ENCODE measurements at regions not wholly inside any gene's neighbourhood (a gene's known extent, or its start where the extent isn't known, plus 50 kb on each side); places are given as distances from the start of the nearest gene placed in this dataset.

DNA sequence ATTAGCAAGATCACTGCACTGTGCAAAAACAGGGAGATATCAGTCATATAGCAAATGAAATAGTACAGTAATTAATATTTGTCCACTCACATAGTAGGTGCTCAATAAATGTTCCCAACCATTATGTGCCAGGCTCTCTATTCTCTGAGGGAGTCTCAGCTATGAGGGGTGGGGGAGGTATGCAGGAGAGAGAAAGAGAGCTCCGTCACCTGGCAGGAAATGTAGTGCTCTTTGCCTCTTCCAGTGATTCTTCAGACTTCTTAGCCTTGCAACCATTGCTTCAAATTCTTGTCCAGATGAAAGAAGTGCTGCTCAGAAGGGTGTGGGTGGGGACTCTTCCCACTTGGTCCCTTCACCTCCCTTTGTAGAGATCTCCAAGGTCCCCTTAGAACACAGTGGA lies 84.5 kb upstream of the SPRY1 start:
- H3K4me1 ChIP-seq: no peaks in the 10 kb centered on the region
- no peak for DNase-seq
- no peak for ATAC-seq
- TF ChIP-seq CTCF (IDR thresholded peaks at IDR 0.05 in 4 of 5, conservative IDR thresholded peaks at IDR 0.05 in 1 of 5) (no peak), POLR2A (IDR thresholded peaks at IDR 0.05) (no peak)
- in situ Hi-C loops (cut with MboI; ENCODE audit: low sequenced_read_pairs in 4 of 4): no loop called here
- intact Hi-C loops (cut with DNase I; ENCODE audit: low total_unique reads): no loop called here
- H3K27ac ChIP-seq: no peak overlapping the region
- H3K36me3 ChIP-seq: no peaks in the 10 kb centered on the region
- H3K4me3 ChIP-seq: no peak overlapping the region
- H3K27me3 ChIP-seq: no peaks in the 10 kb centered on the region
- no peaks in the 10 kb centered on the region for H3K9me3 ChIP-seq

DNA sequence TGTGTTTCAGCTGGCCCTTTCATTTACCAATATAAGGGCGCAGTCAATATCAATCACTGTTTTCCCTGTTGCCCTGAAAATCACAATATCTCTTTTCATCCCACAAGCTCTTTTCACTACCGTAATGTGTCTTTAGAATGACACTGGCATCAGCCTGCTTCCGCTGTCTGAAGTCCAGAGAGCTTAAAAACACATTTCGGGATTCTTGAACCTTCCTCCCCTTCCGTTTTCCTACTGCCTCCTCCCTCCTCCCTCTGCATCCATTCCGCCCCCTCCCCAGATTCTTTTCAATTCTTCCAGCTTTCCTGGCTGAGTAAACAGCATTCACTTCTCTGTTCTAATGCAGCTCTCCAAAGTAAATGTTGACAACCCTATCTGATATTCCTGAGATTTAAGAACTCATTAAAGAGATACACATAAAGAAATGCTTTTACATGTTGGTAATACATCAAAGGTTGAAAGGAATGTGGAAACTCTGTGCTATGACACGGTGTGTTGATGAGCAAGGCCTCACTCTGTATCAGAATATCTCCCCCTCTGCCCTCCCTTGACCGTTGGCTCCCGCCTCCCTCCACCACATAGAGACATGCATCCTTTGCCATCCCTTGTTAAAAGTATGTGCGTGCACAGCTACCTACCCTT lies 83.5 kb upstream of the SPRY1 start:
- no peak for DNase-seq
- intact Hi-C loops (cut with DNase I; ENCODE audit: low total_unique reads): no loop called here
- no peaks in the 10 kb centered on the region for H3K9me3 ChIP-seq
- no peaks in the 10 kb centered on the region for H3K4me1 ChIP-seq
- H3K27ac ChIP-seq: no peak overlapping the region
- H3K4me3 ChIP-seq: no peak overlapping the region
- TF ChIP-seq POLR2A (IDR thresholded peaks at IDR 0.05) (no peak), CTCF (IDR thresholded peaks at IDR 0.05 in 4 of 5, conservative IDR thresholded peaks at IDR 0.05 in 1 of 5) (no peak)
- no peaks in the 10 kb centered on the region for H3K36me3 ChIP-seq
- no peak for ATAC-seq
- H3K27me3 ChIP-seq: no peaks in the 10 kb centered on the region
- in situ Hi-C loops (cut with MboI; ENCODE audit: low sequenced_read_pairs in 4 of 4): no loop called here

DNA sequence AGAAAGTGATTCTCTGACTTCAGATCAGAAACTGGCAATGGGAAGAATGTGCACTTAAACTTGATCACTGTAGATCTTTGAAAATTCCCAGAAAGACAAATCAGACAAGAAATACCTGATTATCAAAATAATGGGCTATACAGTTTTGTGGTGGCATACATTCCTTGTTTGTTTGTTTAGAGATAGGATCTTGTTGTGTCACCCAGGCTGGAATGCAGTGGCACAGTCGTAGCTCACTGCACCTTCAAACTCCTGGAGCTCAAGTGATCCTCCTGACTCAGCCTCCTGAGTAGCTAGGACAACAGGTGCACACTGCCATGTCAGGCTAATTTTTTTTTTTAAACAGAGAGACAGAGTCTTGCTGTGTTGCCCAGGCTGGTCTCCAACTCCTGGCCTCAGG lies 81.0 kb upstream of the SPRY1 start:
- ATAC-seq (no peak), DNase-seq (no peak)
- intact Hi-C loops (cut with DNase I; ENCODE audit: low total_unique reads) (no loop called here), in situ Hi-C loops (cut with MboI; ENCODE audit: low sequenced_read_pairs in 4 of 4) (no loop called here)
- TF ChIP-seq CTCF (IDR thresholded peaks at IDR 0.05 in 4 of 5, conservative IDR thresholded peaks at IDR 0.05 in 1 of 5) (no peak), POLR2A (IDR thresholded peaks at IDR 0.05) (no peak)
- Histone ChIP-seq H3K27ac (no peak overlapping the region), H3K4me1 (no peaks in the 10 kb centered on the region), H3K4me3 (no peak overlapping the region), H3K9me3 (no peaks in the 10 kb centered on the region), H3K27me3 (no peaks in the 10 kb centered on the region), H3K36me3 (no peaks in the 10 kb centered on the region)

GRCh38 chr4:123317211-123317610 lies 79.4 kb upstream of the SPRY1 start:
- Histone ChIP-seq H3K9me3 (no peaks in the 10 kb centered on the region), H3K27me3 (no peaks in the 10 kb centered on the region), H3K4me3 (no peak overlapping the region), H3K4me1 (no peaks in the 10 kb centered on the region), H3K36me3 (no peaks in the 10 kb centered on the region), H3K27ac (no peak overlapping the region)
- ATAC-seq: no peak
- TF ChIP-seq POLR2A (IDR thresholded peaks at IDR 0.05): no peak
- in situ Hi-C loops (cut with MboI; ENCODE audit: low sequenced_read_pairs in 4 of 4) (no loop called here), intact Hi-C loops (cut with DNase I; ENCODE audit: low total_unique reads) (no loop called here)
- DNase-seq: no peak

- DNase-seq (no peak), ATAC-seq (no peak)
- no peak overlapping the region for H3K27ac ChIP-seq
- H3K4me3 ChIP-seq: no peak overlapping the region
- H3K4me1 ChIP-seq: no peaks in the 10 kb centered on the region
- in situ Hi-C loops (cut with MboI; ENCODE audit: low sequenced_read_pairs in 4 of 4) (no loop called here), intact Hi-C loops (cut with DNase I; ENCODE audit: low total_unique reads) (no loop called here)
- H3K27me3 ChIP-seq: no peaks in the 10 kb centered on the region
- TF ChIP-seq POLR2A (IDR thresholded peaks at IDR 0.05) (no peak), CTCF (IDR thresholded peaks at IDR 0.05 in 4 of 5, conservative IDR thresholded peaks at IDR 0.05 in 1 of 5) (no peak)
- no peaks in the 10 kb centered on the region for H3K36me3 ChIP-seq
- no peaks in the 10 kb centered on the region for H3K9me3 ChIP-seq
Measured at GRCh38 chr4:123319639-123320038, 77.0 kb upstream of the SPRY1 start.

Data from gastrocnemius medialis (tissue), 4 donors.